Lower lobe of right lung (tissue), 2 donors: ENCODE measurements at regions not wholly inside any gene's neighbourhood (a gene's known extent, or its start where the extent isn't known, plus 50 kb on each side); places are given as distances from the start of the nearest gene placed in this dataset.

Experiments used
- ATAC-seq, 2 donors: fragments of 200-7000 bp; cut with Tn5 transposase; one replicate each; pipeline ENCODE4 v1.9.1; 2020 to 2022; ENCODE audit warnings: mild to moderate bottlenecking in 2 of 2, moderate library complexity in 2 of 2
- DNase-seq: peaks from one replicate; pipeline ENCODE4 v3.0.0-alpha.2; 2020
- H3K27ac ChIP-seq: fragments of 200-600 bp; one replicate; pipeline ENCODE4 v1.8.0; 2022
- H3K27me3 ChIP-seq: fragments of 200-600 bp; one replicate; pipeline ENCODE4 v1.8.0; 2022; ENCODE audit warnings: low read depth
- H3K36me3 ChIP-seq: fragments of 200-600 bp; one replicate; pipeline ENCODE4 v1.8.0; 2022; ENCODE audit warnings: mild to moderate bottlenecking
- H3K4me1 ChIP-seq: fragments of 200-600 bp; one replicate; pipeline ENCODE4 v1.8.0; 2022
- H3K4me3 ChIP-seq: fragments of 200-600 bp; one replicate; pipeline ENCODE4 v1.8.0; 2022; ENCODE audit warnings: mild to moderate bottlenecking
- H3K9me3 ChIP-seq: fragments of 200-600 bp; one replicate; pipeline ENCODE4 v1.8.0; 2022
- CTCF ChIP-seq: fragments of 200-600 bp; IDR thresholded peaks from one replicate; pipeline ENCODE4 v1.8.0; 2022; ENCODE audit warnings: antibody characterized with exemption, mild to moderate bottlenecking
- intact Hi-C: fragments of 100-400 bp; cut with DNase I; formaldehyde crosslinking; loops from one replicate; pipeline ENCODE4 v1.11.0; 2022
- donor health status: DM: no; HTN: yes; CAD: no; lungs with severe emphysema.

GRCh38 chr10:124346831-124347230 lies 71.9 kb downstream of the OAT start:
- no peak for TF ChIP-seq CTCF
- Histone ChIP-seq H3K4me1 (no peaks in the 10 kb centered on the region), H3K27ac (no peak overlapping the region), H3K9me3 (no peaks in the 10 kb centered on the region), H3K36me3 (no peaks in the 10 kb centered on the region), H3K4me3 (no peak overlapping the region), H3K27me3 (no peaks in the 10 kb centered on the region)
- no peak for DNase-seq
- intact Hi-C loops, result no loop called here
- ATAC-seq, result no peak

- Histone ChIP-seq H3K9me3 (no peaks in the 10 kb centered on the region), H3K27ac (no peak overlapping the region), H3K4me1 (peaks cover 11% of the 10 kb centered on the region), H3K36me3 (no peaks in the 10 kb centered on the region), H3K27me3 (no peaks in the 10 kb centered on the region), H3K4me3 (no peak overlapping the region)
- intact Hi-C loops, result no loop called here
- DNase-seq (no peak), ATAC-seq (no peak)
- no peak for TF ChIP-seq CTCF
Measured at GRCh38 chr10:124345521-124345920, 73.2 kb downstream of the OAT start.

GRCh38 chr10:124344931-124345330 lies 73.8 kb downstream of the OAT start:
- Histone ChIP-seq H3K27ac (no peak overlapping the region), H3K27me3 (no peaks in the 10 kb centered on the region), H3K9me3 (no peaks in the 10 kb centered on the region), H3K4me1 (peaks cover 13% of the 10 kb centered on the region), H3K4me3 (no peak overlapping the region), H3K36me3 (no peaks in the 10 kb centered on the region)
- TF ChIP-seq CTCF, result no peak
- DNase-seq, result no peak
- ATAC-seq, result no peak
- intact Hi-C loops, result no loop called here

- intact Hi-C loops, result no loop called here
- no peak for TF ChIP-seq CTCF
Measured at GRCh38 chr10:124344266-124344590, 74.5 kb downstream of the OAT start.

GRCh38 chr10:124343351-124344265 lies 75.1 kb downstream of the OAT start:
- H3K4me3 ChIP-seq, result no peak overlapping the region
- TF ChIP-seq CTCF, result no peak
- peaks cover 13% of the 10 kb centered on the region for H3K4me1 ChIP-seq
- H3K9me3 ChIP-seq, result no peaks in the 10 kb centered on the region
- intact Hi-C loops, result no loop called here
- DNase-seq, result no peak
- no peak for ATAC-seq
- no peaks in the 10 kb centered on the region for H3K27me3 ChIP-seq
- no peaks in the 10 kb centered on the region for H3K36me3 ChIP-seq
- no peak overlapping the region for H3K27ac ChIP-seq

More at GRCh38 chr10:124344266-124344590, 74.5 kb downstream of the OAT start:
- no peak overlapping the region for H3K27ac ChIP-seq
- no peak overlapping the region for H3K4me3 ChIP-seq
- H3K9me3 ChIP-seq, result no peaks in the 10 kb centered on the region
- ATAC-seq, result no peak
- peaks cover 13% of the 10 kb centered on the region for H3K4me1 ChIP-seq
- no peaks in the 10 kb centered on the region for H3K36me3 ChIP-seq
- DNase-seq, result no peak
- H3K27me3 ChIP-seq, result no peaks in the 10 kb centered on the region
